GM18517 (cell line): ENCODE measurements at regions not wholly inside any gene's neighbourhood (a gene's known extent, or its start where the extent isn't known, plus 50 kb on each side); places are given as distances from the start of the nearest gene placed in this dataset.

Source experiments
- ATAC-seq: cut with Tn5 transposase; IDR thresholded peaks from one replicate; pipeline ENCODE4 v1.9.1; 2021; ENCODE audit warnings: mild to moderate bottlenecking, moderate library complexity; ENCODE audit not compliant: unreplicated experiment

DNA sequence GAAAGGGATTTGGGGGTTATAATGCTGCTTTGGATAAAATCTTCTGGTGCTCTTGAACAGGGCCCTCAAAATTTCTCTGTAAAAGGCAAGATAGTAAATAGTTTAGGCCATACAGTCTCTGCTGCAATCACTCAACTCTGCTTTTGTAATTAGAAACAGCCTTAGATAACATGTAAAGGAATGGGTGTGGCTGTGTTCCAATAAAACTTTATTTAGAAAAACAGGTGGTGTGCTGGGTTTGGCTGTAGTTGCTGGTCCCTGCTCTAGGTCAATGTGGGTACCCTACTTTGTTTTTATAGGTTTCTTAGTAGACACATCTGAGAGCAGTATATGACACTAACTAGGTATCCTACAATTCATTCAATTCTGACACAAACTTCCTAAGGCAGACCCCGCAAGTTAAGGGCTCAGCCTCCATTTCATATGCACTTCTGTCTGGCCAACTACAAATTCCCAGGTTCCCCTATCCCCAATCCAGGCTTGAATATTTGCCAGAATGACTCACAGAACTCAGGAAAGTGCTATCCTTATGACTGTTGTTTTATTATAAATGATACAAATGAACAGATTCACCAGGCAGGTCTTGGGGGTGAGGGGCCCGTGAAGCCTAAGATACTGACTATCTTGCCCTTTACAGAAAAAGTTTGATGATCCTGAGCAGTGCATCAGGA lies 349.9 kb downstream of the RPS24 start:
- ATAC-seq = no peak

DNA sequence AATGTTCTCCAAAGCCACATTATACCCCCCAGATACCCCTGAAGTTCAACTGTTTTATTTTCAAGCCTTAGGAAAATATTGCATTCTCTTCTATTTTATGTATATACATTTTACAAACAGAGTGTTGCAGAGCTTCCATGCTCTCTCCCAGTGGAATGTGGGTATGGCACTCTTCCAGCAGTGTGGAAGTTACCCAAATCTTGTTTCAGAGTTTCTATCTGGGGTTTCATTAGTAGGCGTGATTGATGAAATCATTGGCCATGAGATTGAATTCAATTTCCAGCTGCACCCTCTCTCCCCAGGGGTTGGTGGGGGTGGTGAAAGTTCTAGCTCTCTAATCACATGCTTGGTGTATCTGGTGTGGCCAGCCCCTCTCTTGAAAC lies 350.4 kb downstream of the RPS24 start:
- no peak for ATAC-seq

DNA sequence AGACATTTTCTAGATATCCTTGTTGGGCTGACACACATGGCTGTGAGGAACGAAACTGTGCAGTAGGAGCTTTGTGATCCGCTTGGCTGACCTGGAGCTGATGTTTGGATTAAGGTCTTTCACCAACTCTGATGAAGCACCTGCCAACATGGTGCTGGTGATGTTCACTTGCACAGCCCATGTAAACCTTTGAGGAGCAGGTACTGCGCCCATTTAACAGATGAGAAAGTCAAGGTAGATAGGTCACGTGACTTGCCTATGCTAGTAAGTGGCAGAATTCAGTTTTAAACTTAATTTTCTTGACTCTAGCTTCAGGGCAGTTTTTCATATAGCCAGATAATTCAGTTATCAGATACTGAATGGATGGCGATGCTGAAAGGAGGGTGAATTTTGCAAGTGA lies 351.9 kb downstream of the RPS24 start:
- no peak for ATAC-seq

DNA sequence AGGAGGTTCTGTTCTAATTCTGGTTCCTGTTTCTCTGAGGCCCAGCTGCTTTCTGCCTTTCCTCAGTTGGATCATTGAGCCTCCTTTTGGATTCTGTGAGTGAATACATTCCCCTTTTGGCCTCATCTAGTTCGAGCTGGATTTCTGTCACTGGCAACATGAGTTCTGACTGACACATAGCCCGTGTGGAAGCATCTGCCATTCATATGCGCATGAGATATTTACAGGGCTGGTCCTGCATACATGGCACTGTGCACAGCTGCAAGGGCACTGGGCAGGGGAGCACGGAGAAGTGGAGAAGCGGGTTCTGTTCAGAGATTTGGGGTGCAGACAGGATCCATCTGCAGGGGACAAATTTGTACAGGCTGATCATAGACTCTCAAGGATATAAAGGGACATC lies 352.8 kb downstream of the RPS24 start:
- ATAC-seq = no peak

DNA sequence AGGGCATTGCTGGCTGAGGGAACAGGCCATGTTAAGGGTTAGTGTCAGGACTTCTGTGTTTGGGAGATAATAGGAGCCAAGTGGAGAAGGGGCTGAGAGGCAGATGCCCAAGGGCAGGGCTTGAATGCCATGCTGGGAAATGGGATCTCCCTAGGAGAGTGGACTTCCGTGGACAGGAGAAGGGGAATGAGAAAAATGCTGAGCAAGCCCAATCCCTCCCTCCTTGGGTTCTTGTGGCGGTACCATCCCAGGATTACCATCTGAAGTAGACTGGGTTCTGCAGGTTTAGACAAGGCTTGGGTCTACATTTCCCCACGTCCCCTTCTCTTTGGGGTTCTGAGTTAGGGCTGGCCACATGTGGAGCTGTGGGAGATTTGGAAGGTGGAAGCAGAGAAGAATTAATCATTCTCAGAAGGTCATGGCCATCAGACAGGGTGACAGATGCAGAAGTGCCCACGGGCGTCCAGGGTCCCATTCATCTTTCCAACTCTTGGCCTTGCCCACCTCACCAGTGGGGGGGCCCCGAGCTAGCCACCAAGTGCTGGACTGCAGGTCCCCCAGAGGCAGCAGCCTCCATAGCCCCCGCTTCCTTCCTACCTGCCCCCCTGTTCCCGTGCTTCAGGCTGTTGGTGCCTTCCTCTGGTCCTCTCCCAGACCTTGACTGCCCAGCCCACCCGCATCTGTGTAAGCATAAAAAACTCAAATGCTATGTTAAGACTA lies 354.8 kb downstream of the RPS24 start:
- no peak for ATAC-seq

DNA sequence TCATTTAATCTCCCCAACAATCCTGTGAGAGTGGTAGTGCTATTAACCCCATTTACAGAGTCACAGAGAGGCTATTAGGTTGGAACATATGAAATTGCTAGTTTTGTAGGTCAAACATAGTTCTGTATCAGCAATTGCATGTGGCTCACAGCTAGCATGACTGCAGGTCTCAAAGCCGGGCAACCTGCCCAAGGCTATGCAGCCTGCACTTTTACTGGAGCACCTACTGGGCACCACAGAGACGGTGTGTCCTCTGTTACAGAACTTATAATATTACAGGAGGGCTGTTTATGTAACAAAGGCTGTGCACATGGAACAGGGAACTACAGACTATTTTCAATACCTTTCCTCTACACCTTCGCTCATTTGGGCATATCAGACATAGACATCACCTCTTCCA lies 355.8 kb downstream of the RPS24 start:
- no peak for ATAC-seq

DNA sequence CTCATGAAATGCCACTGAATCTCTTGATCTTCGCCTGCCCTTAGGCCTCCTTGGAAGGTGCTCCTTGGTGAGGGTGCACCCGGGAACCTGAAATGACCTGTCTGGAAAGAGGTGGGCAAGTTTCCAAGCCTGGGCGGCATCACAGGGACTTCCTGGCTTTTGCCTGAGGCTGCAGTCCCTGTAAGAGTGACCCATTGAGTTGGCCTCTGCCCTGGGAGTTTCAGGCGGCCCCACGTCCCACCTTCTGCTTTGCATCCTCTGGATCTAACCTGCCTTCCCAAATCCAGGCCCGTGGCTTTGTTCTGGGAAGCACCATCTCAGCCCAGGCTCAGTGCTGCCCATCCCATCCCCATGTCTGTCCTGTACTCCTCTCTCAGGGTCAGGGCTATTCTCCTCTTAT lies 356.4 kb downstream of the RPS24 start:
- no peak for ATAC-seq

DNA sequence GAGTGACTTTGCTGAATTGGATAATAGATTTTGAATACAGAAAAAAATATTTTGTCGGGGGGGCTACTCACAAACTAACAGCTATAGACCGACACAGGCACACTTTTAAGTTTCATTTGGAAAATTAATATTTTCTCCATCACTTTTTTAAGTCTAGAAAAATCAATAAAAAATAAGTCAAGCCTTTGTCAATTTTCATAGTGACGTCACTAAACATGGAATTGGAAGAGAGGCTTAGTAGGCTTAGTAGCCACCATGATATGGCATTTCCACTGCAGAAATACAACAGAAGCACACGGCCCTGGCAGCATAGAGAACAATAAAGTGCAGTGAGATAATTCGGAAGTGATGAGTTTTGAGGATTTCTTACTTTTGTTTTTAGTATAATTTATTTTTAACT lies 357.2 kb downstream of the RPS24 start:
- ATAC-seq = no peak

DNA sequence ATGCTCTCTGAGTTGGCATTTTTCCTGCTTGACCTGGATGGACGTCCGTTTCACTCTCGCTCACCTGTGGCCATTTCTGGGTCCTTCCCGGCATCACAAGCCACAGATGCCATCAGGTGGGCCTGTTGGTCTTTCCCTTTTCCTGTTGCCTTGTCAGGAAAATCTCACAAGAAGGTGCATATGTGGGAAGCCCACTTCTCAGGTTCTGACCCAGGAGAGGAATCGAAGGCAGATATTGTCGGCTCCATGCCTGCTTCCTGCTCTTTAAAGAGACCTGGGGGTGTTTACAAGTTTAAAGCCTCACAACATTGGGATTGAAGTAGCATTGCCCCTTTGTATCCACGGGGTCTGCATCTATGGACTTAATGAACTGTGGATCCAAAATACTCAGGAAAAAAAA lies 357.9 kb downstream of the RPS24 start:
- no peak for ATAC-seq

DNA sequence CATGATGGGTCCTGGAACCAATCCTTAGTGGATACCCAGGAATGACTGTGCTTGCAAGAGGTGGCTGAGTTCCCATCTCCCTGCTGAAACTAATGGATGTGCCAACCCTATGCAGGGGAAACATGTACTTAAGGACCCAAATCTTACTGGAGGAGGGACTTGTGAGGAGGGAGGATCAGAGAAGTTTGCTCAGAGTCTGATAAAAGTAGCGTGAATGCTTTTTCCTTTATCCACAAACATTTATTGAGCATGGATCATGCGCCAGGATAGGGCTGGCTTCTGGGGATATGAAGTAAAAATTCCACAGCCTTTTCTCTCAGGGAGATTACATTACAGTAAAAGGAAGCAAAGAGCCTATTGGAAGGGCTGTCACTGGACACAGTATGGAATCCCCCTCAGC lies 358.5 kb downstream of the RPS24 start:
- no peak for ATAC-seq

DNA sequence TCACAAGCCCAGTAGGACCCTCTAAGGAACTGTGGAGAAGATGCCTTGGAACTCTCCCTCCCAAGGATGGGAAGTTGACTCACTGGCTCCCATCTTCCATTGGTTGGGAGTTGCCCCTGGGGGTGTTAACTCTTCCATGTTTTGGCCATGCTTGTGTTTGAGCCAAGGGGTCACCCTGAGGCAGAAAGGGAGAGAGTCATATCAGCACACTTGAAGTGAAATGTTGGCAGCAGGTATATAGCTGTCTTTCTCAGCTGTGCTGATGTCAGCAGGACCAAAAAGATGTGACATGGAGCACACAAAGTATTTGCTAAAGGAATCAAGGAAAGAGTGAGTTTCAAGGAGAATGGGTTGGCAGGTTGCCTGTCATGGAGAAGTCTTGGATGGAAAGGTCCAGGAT lies 359.4 kb downstream of the RPS24 start:
- ATAC-seq = no peak

DNA sequence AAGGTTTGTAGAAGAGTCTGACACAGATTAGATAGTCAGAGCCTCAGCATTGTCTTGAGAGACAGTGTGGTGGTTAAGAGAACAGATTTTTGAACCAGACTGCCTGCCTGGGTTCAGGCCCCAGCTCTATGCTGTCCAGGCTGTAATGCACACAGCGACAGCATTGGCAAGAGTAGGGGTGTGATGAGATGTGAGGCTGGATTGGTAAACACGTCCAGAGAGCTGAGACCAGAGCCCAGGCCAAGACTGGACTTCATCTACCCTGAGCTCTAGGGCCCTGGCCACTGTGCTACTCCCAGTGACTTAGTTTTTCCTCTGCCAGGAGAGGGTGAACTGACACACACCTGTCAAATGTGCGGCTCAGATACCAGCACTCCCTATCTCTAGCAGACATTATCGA lies 360.4 kb downstream of the RPS24 start:
- ATAC-seq = no peak

DNA sequence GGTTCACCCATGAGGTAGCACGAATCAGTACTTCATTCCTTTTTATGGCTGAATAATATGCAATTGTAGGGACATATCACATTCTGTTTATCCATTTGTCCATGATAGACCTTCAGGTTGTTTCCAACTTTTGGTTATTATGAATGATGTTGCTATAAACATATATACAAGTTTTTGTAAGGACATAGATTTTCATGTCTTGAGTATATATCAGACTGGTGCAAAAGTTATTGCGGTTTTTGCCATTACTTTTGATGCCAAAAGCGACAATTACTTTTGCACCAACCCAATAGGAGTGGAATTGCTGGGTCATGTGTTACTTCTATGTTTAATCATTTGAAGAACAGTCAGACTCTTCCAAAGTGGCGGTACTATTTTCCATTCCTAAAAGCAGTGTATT lies 361.5 kb downstream of the RPS24 start:
- ATAC-seq = no peak

DNA sequence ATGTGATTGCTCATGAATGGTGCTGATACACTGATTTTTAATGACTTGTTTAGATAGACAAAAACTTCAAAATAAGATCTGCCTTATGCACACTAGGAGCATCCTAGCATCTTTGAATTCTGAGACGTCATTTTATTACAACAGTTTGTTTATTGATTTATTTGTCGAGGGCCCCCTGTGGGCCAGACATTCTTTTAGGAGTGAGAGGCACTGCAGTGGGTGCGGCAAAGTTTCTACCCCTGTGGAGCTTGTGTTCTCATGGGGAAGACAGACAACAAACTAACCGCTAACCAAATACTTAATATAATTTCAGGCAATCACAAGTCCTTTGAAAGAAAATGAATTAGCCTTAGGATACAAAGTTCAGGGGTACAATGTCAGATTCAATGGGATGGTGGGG lies 363.1 kb downstream of the RPS24 start:
- ATAC-seq = no peak

DNA sequence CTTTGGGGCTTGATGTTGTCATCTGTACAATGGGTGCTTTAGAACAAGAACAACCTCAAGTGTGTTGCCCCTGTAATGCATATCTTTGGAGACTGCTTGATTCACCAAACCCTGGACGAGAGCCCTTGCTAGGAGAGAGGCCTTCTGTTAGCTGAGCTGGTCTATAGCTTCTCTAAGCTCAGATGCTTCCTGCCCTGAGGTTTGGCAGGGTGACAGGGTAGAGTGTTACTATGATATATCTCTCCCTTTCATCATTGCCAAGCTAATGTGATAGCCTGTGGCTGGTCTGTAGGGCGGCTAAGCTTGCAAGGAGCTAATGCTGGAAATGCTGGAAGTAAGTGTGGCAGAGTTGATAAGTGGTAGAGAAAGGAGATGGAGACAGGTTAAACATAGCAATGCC lies 364.1 kb downstream of the RPS24 start:
- ATAC-seq = no peak

DNA sequence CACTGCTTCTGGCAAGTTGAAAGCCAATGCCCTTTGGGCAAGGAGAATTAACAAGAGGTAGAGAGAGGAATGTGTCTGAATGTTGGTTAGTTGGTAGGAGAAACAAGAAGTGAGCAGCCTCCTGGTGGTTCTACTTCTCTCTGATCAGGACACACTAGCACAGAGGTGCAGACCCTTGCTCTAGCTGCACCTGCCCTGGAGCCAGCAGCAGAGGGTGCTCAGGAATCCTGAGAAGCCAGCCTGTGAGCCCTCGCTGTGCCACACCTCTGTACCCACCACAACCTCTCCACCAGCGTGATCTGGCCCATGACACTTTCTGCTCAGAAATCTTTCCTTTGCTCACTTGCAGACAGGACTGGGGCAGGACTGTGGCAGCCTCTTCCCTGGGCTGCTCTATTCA lies 364.7 kb downstream of the RPS24 start:
- ATAC-seq = no peak

DNA sequence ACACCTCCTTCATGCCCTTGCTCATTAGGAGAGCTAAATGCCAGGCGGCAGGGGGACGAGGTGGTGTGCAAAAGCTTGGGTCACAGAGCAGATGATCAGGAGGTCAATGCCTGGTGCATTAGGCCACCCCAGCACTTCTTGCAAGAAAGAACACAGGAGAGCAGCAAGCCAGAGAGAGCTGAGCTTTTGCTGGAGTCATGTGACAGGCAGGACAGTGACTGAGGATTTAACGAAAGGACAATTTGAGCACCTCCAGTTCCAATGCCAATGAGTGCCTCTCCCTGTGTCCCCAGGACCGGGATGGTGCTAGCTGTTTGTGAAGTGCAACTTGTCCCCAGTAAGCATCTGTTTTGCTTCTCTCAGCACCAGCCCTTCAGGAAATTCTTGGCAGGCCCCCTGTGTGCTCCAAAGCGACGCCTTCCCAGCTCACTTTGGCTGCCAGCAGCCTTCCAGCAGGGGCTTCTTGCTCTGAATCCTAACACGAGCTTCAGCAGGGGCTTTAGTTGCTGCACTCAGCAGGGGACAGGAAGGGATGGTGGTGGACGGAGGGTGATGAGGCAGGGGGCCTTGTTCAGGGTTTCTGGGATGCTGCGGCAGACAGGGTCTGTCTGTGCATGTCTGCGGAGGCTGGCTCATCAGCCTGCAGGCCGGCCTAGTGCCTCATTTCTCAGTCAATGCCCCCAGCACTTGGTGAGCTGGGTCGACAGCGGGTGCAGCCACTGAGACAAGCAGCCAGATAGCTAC lies 368.1 kb downstream of the RPS24 start:
- ATAC-seq = no peak

DNA sequence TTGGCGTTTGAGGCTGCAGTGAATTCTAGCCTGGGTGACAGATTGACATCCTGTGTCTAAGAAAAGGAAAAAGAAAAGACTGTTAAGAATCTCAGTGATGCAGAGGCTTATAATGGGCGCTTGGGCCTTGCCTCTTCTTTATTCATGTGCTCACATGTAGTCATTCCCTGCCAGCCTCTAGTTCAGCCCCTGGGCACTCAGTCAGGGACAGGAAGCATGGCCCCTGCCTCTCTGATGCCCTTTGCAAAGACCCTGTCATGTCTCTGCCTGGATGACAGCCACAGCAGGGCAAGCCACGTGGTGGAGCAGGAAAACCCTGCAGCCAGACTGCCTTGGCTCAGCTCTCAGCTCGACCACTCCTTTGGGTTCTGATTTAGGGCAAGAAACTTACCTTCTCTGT lies 368.9 kb downstream of the RPS24 start:
- no peak for ATAC-seq

DNA sequence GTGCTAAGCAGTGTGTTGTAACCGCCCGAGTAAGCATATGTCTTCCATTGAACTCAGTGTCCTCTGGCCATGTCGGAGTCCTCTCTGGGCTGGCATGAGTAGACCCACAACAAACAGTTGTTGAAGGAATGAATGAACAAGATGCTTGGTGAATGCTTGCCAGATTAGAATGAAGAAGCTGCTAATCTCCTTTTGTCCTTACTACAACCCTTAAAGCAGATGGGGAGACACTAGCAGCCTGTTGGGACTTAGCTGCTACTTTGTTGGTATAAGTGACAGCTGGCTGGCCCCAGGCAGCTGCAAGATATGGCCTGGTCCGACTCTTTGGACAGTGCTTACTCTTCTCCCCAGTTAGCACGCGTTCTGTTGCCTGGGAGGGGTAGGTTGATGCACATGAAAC lies 370.1 kb downstream of the RPS24 start:
- no peak for ATAC-seq

DNA sequence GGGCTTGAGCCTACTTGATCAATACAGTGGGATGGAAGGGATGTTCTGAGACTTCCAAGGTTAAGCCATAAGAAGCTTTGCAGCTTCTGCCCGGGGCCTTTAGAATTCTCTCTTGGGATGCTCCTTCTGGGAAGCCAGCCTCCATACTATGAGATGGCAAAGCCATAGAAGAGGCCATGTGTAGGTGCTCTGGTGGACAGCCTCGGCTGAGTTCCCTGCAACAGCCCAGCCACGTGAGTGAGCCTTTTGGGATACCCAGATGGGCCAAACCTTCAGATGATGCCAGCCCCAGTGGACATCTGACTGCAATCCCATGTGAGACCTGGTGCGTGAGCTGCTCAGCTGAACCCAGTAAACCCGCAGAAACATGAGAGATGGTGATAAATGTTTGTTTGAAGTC lies 370.6 kb downstream of the RPS24 start:
- no peak for ATAC-seq

DNA sequence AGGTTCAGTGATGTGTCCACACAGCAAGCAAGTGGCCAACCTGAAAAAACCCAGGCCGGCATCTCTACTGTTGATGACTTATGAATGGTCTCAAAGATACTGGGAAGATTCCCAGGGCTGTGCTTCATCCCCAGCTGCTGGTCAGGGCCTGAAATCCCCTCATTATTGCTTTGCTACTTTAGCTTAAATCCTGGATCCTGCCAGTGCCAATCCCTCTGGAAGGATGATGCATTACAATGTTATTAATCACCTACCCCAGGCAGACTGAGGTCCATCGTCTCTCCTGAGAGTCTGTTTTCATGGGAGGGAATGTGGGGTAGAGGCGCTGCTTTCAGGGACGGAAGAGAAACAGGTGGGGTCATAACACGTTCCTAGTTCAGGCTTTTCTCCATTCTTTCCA lies 371.6 kb downstream of the RPS24 start:
- no peak for ATAC-seq

DNA sequence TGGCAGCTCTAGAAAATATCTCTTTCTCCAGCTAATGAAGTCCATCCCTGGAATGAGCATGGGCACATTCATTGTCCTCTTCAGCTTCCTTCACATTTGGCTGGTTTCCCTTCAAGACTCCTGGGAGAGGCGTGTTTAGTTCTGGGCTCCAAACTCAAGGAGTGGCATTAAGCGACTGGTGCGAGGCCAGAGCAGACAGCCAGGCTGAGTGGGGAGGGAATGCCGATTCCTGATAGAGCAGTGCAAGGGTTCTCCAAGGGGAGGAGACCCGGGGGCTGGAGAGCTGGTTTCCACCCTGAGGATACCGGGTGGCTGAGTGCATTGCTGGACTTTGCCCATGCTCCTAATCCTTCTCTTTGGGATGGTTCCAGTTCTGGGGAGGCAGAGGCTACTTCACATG lies 372.1 kb downstream of the RPS24 start:
- ATAC-seq = no peak
